IPS DF 4.7 (cell line): ENCODE measurements at regions not wholly inside any gene's neighbourhood (a gene's known extent, or its start where the extent isn't known, plus 50 kb on each side); places are given as distances from the start of the nearest gene placed in this dataset.

Experiments
- DNase-seq: peaks from one replicate; pipeline ENCODE4 v3.0.0-alpha.2; 2013; ENCODE audit warnings: low spot score; ENCODE audit errors: extremely low read depth

GRCh38 chr12:46910830-46911229 is 85.0 kb upstream of the SLC38A4 start:
- no peak for DNase-seq

- no peak for DNase-seq
These were observed 88.5 kb upstream of the SLC38A4 start for GRCh38 chr12:46914336-46914735.

- DNase-seq = no peak
These were observed 89.3 kb upstream of the SLC38A4 start for GRCh38 chr12:46915082-46915481.

GRCh38 chr12:46915836-46916235 is 90.0 kb upstream of the SLC38A4 start:
- DNase-seq = no peak

GRCh38 chr12:46916796-46917419 is 91.1 kb upstream of the SLC38A4 start:
- no peak for DNase-seq

GRCh38 chr12:46917821-46918220 is 92.0 kb upstream of the SLC38A4 start:
- no peak for DNase-seq

GRCh38 chr12:46918631-46919030 is 92.8 kb upstream of the SLC38A4 start:
- DNase-seq = no peak

GRCh38 chr12:46919666-46920400 is 94.0 kb upstream of the SLC38A4 start:
- DNase-seq = no peak

GRCh38 chr12:46920499-46920898 is 94.7 kb upstream of the SLC38A4 start:
- DNase-seq = no peak

- no peak for DNase-seq
These were observed 95.4 kb upstream of the SLC38A4 start for GRCh38 chr12:46921048-46921763.

- no peak for DNase-seq
These were observed 96.0 kb upstream of the SLC38A4 start for GRCh38 chr12:46921764-46922133.

- DNase-seq = no peak
These were observed 100.7 kb upstream of the SLC38A4 start for GRCh38 chr12:46926526-46926925.

GRCh38 chr12:46930101-46930500 is 104.3 kb upstream of the SLC38A4 start:
- no peak for DNase-seq

- DNase-seq = peak; percentile 11
These were observed 108.2 kb upstream of the SLC38A4 start for GRCh38 chr12:46933947-46934346.

GRCh38 chr12:46934374-46935111 is 108.7 kb upstream of the SLC38A4 start:
- no peak for DNase-seq

- no peak for DNase-seq
These were observed 109.6 kb upstream of the SLC38A4 start for GRCh38 chr12:46935271-46935847.

- no peak for DNase-seq
These were observed 110.2 kb upstream of the SLC38A4 start for GRCh38 chr12:46936042-46936441.

GRCh38 chr12:46938071-46938678 is 112.4 kb upstream of the SLC38A4 start:
- DNase-seq = no peak

- no peak for DNase-seq
These were observed 116.2 kb upstream of the SLC38A4 start for GRCh38 chr12:46941981-46942380.

GRCh38 chr12:46942579-46942978 is 116.8 kb upstream of the SLC38A4 start:
- DNase-seq = no peak

- no peak for DNase-seq
These were observed 118.3 kb upstream of the SLC38A4 start for GRCh38 chr12:46944088-46944487.
